Adipocyte (in vitro differentiated cells): ENCODE measurements at regions not wholly inside any gene's neighbourhood (a gene's known extent, or its start where the extent isn't known, plus 50 kb on each side); places are given as distances from the start of the nearest gene placed in this dataset.
A peak's percentile ranks its signal among the peaks of the same experiment; 100 is the strongest.

ENCODE experiments used
- DNase-seq: peaks from one replicate; pipeline ENCODE4 v3.0.0-alpha.2; 2015; ENCODE audit warnings: low read depth
- H3K27me3 ChIP-seq: replicated peaks from 2 replicates; pipeline ENCODE4 v1.7.0; 2013; ENCODE audit warnings: mild to moderate bottlenecking, low read length, moderate library complexity; ENCODE audit not compliant: control insufficient read depth, insufficient read depth
- H3K36me3 ChIP-seq: 2 replicates; pipeline ENCODE4 v1.7.0; 2013; ENCODE audit warnings: low read length, mild to moderate bottlenecking, moderate library complexity; ENCODE audit not compliant: control insufficient read depth, insufficient read depth, severe bottlenecking
- H3K4me1 ChIP-seq: 2 replicates; pipeline ENCODE4 v1.7.0; 2013; ENCODE audit warnings: mild to moderate bottlenecking, low read length, moderate library complexity; ENCODE audit not compliant: control insufficient read depth, insufficient read depth
- H3K4me3 ChIP-seq: 2 replicates; pipeline ENCODE4 v1.7.0; 2013; ENCODE audit warnings: mild to moderate bottlenecking, low read length, moderate library complexity
- H3K9ac ChIP-seq: 2 replicates; pipeline ENCODE4 v1.7.0; 2013; ENCODE audit warnings: mild to moderate bottlenecking, low read length, moderate library complexity
- H3K9me3 ChIP-seq: 2 replicates; pipeline ENCODE4 v1.7.0; 2013; ENCODE audit warnings: mild to moderate bottlenecking, low read length, moderate library complexity; ENCODE audit not compliant: control insufficient read depth

DNA sequence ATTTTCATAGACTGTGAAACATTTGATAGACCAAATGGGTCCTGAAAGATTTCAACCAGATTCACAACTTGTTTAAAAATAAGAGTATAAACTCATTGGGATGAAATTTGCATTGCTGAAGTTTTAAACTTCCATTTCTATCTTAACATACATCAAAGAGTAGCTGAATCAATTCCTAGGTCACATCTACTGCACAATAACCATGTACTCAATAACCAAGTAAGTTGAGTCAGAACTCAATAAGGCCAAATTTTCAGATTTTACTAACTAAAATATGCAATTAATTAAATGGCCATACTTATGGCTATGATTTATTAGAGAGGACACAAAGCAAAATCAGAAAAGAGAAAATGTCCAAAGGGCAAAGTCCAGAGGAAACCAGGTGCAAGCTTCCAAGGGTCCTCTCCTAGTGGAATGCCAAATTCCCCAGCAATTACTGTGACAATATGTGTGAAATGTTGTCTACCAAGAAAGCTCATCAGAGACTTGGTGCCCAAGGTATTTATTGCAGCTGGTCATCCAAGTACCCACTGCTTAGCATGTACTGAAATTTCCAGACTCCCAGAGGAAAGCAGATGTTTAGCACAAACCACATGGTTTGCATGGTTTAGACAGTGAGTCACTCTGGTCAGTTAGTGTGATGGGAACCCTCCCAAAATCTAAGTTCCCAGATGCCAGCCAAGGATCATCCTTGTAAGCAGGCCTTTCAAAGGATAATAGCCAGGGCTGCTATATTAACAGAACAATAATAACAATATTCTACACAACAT lies 238.9 kb downstream of the IPMK start:
- Histone ChIP-seq H3K27me3 (no peaks in the 10 kb centered on the region), H3K4me1 (peaks cover 17% of the 10 kb centered on the region), H3K9me3 (no peaks in the 10 kb centered on the region), H3K4me3 (no peak overlapping the region), H3K9ac (no peak overlapping the region), H3K36me3 (no peaks in the 10 kb centered on the region)
- peak; percentile 88 for DNase-seq

DNA sequence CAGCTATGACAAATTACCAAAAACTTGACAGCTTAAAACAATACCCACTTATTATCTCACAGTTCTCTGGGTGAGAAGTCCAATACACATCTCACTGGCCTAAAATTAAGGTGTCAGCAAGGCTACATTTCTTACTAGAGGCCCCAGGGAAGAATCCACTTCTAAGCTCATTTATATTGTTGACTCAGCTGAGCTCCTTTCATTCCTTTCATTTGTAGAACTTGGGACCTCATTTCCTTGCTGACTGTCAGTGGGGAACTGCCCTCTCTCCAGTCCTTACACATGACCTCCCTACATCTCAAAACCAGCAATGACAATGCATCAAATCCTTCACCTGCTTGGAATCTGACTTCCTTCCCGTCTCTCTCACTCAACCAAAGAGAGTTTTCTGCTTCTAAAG lies 240.3 kb downstream of the IPMK start:
- H3K4me3 ChIP-seq: no peak overlapping the region
- H3K27me3 ChIP-seq: no peaks in the 10 kb centered on the region
- DNase-seq: no peak
- H3K4me1 ChIP-seq: peaks cover 29% of the 10 kb centered on the region
- H3K9ac ChIP-seq: no peak overlapping the region
- no peaks in the 10 kb centered on the region for H3K9me3 ChIP-seq
- no peaks in the 10 kb centered on the region for H3K36me3 ChIP-seq

DNA sequence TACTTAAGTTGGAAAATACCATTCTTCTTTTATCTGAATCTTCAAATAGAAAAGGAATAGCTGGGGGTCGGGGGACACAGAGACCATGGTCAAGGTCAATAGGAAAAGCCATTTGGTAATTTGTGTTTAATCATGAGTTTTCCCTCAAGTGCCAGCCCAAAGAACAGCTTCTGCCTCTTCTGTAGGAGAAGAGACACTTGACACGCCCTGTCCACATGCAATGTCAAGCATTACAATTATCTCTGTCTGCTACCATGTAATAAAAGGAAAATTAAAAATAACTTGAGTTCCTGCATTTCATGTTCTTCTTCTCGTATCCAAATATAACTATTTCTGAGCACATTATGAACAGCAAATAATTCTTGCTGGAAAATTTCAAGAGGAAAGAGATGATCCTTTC lies 241.7 kb downstream of the IPMK start:
- no peak for DNase-seq
- no peak overlapping the region for H3K4me3 ChIP-seq
- no peak overlapping the region for H3K9ac ChIP-seq
- H3K27me3 ChIP-seq: no peaks in the 10 kb centered on the region
- H3K9me3 ChIP-seq: no peaks in the 10 kb centered on the region
- H3K36me3 ChIP-seq: no peaks in the 10 kb centered on the region
- peaks cover 29% of the 10 kb centered on the region for H3K4me1 ChIP-seq

DNA sequence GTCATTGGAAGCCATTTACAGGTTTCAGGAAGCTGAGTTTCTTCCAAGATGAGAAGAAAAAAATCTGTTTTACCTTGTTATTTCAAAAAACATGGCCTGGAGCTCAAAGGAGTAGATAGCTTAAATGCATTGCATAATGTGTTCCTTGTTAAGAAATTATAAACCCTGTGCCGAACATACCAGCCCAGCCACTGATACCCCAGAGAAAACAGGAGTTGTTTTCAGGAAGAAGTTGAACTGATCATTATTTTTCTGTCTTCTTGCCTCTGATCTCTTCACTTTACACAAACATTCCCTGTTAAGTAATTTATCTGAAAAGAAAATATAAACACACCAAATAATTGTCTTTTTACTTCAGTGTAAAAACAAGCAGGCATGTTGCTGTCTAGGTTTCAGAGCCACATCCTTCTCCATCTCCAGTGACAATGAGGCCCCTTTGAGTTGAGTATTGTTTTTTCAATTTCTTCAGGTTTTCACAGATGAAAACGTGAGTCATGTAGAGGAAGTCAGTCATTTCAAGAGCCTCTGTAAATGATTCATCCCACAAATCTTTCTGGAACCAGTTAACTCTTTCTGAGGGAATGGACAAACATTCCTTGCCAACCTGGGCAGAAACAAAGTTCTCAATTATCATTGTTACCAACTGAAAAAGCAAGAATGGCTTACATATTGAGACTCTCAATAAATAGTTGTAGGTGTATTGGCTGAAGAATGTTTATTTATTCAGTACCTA lies 244.2 kb downstream of the IPMK start:
- H3K9me3 ChIP-seq: no peaks in the 10 kb centered on the region
- H3K9ac ChIP-seq: peak overlapping the region; percentile 49

DNA sequence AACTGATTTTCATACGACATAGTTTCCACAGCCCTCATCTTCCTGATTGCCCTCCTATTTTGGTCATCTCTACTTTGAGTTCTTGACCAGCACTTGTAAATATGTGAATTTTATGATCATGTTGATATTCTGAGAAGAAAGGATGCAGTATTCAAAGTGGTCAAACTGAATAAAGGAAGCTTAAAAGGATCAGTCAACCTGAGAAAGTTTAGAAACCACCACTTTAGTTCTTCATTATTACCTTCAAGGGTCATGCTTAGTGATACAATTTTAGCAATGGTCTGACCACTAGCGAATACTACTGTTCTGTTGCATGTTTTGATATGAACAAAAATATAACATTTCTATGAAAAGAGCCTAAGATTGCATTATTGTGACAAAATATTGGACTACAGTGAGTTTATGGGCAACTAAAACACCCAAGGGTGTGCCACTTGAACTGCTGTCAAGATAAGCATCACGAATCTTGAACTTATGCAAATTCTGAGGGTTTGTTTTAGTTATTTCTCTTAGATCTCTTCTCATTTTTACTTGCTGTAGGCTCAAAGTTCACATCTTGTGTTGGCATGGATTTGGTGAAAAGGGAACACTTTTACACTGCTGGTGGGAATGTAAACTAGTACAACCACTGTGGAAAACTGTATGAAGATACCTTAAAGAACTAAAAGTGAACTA lies 247.7 kb downstream of the IPMK start:
- Histone ChIP-seq H3K4me3 (no peak overlapping the region), H3K4me1 (peaks cover 20% of the 10 kb centered on the region), H3K36me3 (no peaks in the 10 kb centered on the region), H3K27me3 (no peaks in the 10 kb centered on the region), H3K9me3 (no peaks in the 10 kb centered on the region), H3K9ac (no peak overlapping the region)
- DNase-seq: no peak

More for the DNA sequence above, 244.2 kb downstream of the IPMK start:
- Histone ChIP-seq H3K4me3 (no peak overlapping the region), H3K36me3 (no peaks in the 10 kb centered on the region), H3K27me3 (no peaks in the 10 kb centered on the region), H3K4me1 (peaks cover 20% of the 10 kb centered on the region)
- DNase-seq: peak; percentile 75

DNA sequence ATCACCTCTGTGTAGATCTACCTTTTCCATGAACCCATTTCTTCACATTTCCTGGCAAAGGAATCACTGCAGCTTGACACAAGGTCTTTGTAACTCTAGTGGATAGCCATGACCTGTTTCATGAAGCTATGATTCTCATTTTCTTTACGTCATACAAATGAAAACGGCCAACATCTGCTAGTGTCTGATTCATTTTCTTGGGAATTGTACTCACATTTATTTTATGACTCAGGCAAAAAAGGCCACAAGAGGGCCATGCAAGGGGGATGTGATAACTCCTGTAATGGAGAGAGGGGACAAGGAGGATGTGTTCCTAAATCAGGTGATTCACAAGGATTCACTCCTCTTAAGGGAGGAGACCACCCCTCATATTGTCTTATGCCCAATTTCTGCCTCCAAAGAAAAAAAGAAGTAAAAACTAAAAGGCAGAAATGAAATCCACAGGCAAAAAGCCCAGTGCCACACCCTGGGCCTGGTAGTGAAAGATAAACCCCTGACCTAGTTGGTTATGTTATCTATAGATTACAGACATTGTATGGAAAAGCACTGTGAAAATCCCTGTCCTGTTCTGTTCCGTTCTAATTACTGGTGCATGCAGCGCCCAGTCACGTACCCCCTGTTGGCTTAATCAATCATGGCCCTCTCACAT lies 249.9 kb downstream of the IPMK start:
- peak; percentile 76 for DNase-seq
- Histone ChIP-seq H3K4me3 (no peak overlapping the region), H3K27me3 (no peaks in the 10 kb centered on the region), H3K4me1 (peaks cover 8% of the 10 kb centered on the region), H3K9ac (no peak overlapping the region), H3K9me3 (no peaks in the 10 kb centered on the region), H3K36me3 (no peaks in the 10 kb centered on the region)

DNA sequence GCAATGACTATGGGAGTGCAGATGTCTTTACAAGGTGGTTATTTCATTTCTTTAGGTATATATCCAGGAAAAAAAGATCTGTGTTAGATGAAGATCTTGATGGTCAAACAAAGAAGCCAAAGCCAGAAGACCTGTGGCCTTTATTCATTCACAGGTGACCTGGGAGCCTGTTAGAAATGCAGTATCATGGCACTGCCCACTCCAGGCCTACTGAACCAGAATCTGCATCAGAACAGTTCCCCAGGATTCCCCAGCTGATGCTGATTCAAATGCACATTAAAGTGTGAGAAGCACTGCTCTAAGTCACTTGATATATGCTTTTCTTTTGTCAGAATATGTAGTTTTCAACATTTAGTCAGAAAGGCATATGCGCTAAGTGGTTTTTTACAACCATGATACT lies 251.1 kb downstream of the IPMK start:
- DNase-seq: no peak
- Histone ChIP-seq H3K9me3 (no peaks in the 10 kb centered on the region), H3K36me3 (no peaks in the 10 kb centered on the region), H3K4me1 (peaks cover 5% of the 10 kb centered on the region), H3K4me3 (no peak overlapping the region), H3K27me3 (no peaks in the 10 kb centered on the region), H3K9ac (no peak overlapping the region)

DNA sequence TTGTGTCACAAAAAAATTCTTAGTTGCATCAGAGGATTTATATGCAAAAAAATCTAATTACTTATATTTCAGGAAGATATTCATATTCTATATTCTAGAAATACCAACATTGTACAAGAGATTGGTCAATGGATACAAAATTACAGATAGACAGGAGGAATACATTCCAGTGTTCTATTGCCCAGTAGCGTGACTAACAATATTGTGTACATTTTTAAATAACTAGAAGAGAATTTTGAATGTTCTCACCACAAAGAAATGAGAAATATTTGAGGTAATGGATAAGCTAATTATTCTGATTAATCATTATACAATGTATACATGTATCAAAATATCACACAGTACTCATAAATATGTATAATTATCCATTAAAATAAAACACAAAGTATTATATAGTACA lies 253.3 kb downstream of the IPMK start:
- no peak for DNase-seq
- no peak overlapping the region for H3K4me3 ChIP-seq
- no peak overlapping the region for H3K9ac ChIP-seq
- H3K36me3 ChIP-seq: no peaks in the 10 kb centered on the region
- no peaks in the 10 kb centered on the region for H3K27me3 ChIP-seq
- H3K4me1 ChIP-seq: peaks cover 5% of the 10 kb centered on the region
- no peaks in the 10 kb centered on the region for H3K9me3 ChIP-seq

DNA sequence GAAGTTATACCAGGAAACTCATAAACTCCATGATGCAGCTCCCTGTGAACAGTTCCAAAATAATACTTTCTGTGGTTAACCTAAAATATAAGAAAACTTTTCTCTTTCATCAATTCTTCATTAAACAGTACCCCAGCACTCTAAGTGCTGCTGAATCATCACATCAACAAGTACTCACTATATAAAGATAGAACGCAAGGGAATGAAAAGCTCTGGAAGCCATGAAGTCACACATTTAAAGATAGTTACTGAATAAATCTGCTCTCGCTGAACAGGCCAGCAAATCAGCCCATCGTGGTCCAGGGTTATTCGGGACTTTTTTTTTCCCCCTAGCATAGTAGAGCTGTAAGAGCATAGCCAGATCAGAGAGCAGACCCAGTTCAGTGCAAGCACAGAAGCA lies 254.3 kb downstream of the IPMK start:
- no peak overlapping the region for H3K4me3 ChIP-seq
- H3K4me1 ChIP-seq: peaks cover 5% of the 10 kb centered on the region
- H3K9me3 ChIP-seq: no peaks in the 10 kb centered on the region
- H3K9ac ChIP-seq: no peak overlapping the region
- no peak for DNase-seq
- H3K36me3 ChIP-seq: no peaks in the 10 kb centered on the region
- peaks cover under 1% of the 10 kb centered on the region for H3K27me3 ChIP-seq

DNA sequence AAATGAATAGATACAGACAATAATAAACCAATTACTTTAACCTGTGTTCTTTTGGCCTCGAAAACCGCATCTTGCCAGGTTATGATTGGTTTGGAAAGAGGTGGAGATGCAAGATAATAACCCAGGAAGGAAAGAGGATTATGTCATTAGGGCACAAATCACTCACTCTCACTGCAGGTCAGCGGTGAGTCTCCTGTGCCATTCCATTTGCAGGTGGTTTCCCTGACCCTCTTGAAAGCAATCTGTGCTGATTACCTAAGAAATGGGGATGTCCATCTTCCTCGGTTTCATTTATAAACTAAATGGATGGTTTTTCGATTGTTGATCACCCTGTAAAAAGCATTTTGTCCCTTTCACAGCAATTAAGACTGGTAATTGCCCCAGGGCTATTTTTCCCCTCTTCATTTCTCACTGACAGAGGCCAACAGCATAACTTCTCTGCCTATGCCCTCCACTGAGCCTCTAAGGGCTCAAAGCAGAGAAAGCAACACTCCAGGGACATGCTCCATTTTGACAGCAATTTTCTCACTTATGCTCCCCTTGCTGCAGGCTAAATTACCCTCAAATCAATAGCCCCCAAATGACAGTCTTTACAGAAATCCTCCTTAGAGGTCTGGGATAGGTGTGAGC lies 257.5 kb downstream of the IPMK start:
- Histone ChIP-seq H3K36me3 (no peaks in the 10 kb centered on the region), H3K27me3 (peaks cover 10% of the 10 kb centered on the region), H3K9ac (no peak overlapping the region), H3K9me3 (no peaks in the 10 kb centered on the region), H3K4me3 (no peak overlapping the region), H3K4me1 (no peaks in the 10 kb centered on the region)
- no peak for DNase-seq

DNA sequence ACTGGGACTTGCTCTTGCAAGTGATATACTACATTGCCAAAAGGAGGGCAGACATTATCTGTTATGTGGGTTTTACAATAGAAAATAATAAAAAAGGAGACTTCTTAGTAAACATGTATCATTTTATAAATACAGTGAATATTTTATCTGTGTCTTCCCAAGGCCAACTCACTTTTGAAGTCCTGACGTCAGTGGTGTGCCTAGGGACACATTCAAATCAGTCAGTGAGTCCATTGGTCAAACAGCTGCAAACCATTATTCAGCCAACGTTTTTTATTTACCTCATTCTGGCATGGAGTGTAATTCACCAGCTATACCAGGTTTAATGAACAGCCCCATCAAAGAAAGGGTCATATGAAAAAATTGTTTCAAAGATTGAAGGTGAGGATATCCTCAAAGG lies 263.7 kb downstream of the IPMK start:
- Histone ChIP-seq H3K27me3 (peaks cover 10% of the 10 kb centered on the region), H3K36me3 (no peaks in the 10 kb centered on the region), H3K4me3 (no peak overlapping the region), H3K4me1 (no peaks in the 10 kb centered on the region), H3K9me3 (no peaks in the 10 kb centered on the region), H3K9ac (no peak overlapping the region)
- no peak for DNase-seq
